HCT116 (cell line): ENCODE measurements at regions not wholly inside any gene's neighbourhood (a gene's known extent, or its start where the extent isn't known, plus 50 kb on each side); places are given as distances from the start of the nearest gene placed in this dataset.

ENCODE experiments used
- ATAC-seq: fragments of 200-7000 bp; cut with Tn5 transposase; 2 replicates; pipeline ENCODE4 v1.9.1; 2020; ENCODE audit warnings: mild to moderate bottlenecking, moderate library complexity
- BruUV-seq: library from RNA; stranded (reverse); fragments of 400-500 nt; replicated peaks from 2 replicates; lab custom pipeline; 2021; lab: Mats Ljungman, UMichigan
- CTCF ChIA-PET: fragments of 300-600 bp; sonication (Branson Sonifier 250); formaldehyde crosslinking; loops from one replicate; lab custom pipeline; 2021; ENCODE audit warnings: antibody characterized with exemption; lab: Charles Lee
- POLR2A ChIA-PET: fragments of 300-600, 350-600 bp; sonication (Branson Sonifier 250); formaldehyde crosslinking; loops from one replicate; lab custom pipeline; 2021; ENCODE audit warnings: antibody characterized with exemption; lab: Charles Lee
- RAD21 ChIA-PET, 2 experiments: fragments of 300-600 bp; sonication (Branson Sonifier 250); formaldehyde crosslinking; loops; one replicate each; lab custom pipeline; 2023; ENCODE audit warnings: low total read pairs in 2 of 2; ENCODE audit not compliant: uncharacterized antibody in 2 of 2, unreplicated experiment in 2 of 2, low non-redundant PET in 1 of 2; lab: Charles Lee
- DNase-seq: peaks from one replicate; pipeline ENCODE4 v3.0.0-alpha.2; 2010; ENCODE audit warnings: low read depth, low spot score
- H2AFZ ChIP-seq: fragments of 200-600 bp; shearing (Covaris generic), sonication (generic); 2 replicates; pipeline ENCODE4 v1.6.1; 2017; ENCODE audit warnings: low read depth, mixed run types, mixed read lengths, antibody characterized with exemption, low read length; ENCODE audit not compliant: poor library complexity, severe bottlenecking
- H3K27ac ChIP-seq: 2 replicates; pipeline ENCODE4 v1.5.1; 2012; ENCODE audit warnings: low read depth, low read length
- H3K27me3 ChIP-seq: fragments of 200-600 bp; sonication (generic); 2 replicates; pipeline ENCODE4 v1.6.1; 2016; ENCODE audit warnings: mixed run types, low read length, mixed read lengths; ENCODE audit not compliant: insufficient read depth
- H3K36me3 ChIP-seq, 2 experiments: fragments of 200-500 bp in 1 of 2; fragments of 200-600 bp in 1 of 2; sonication (Bioruptor generic) in 1 of 2; sonication (generic) in 1 of 2; 2 replicates each; pipeline versions ENCODE4 v1.5.1 to v1.6.1; 2014 to 2016; ENCODE audit warnings: low read length in 2 of 2, inconsistent platforms in 1 of 2, mixed read lengths in 1 of 2, mixed run types in 1 of 2; ENCODE audit not compliant: insufficient read depth in 2 of 2, control insufficient read depth in 1 of 2
- H3K4me1 ChIP-seq, 2 experiments: fragments of 200-600 bp in 1 of 2; sonication (generic) in 1 of 2; 2 replicates each; pipeline versions ENCODE4 v1.5.1 to v1.6.1; 2012 to 2017; ENCODE audit warnings: low read length in 2 of 2, inconsistent platforms in 1 of 2, mild to moderate bottlenecking in 1 of 2, mixed read lengths in 1 of 2, mixed run types in 1 of 2, moderate library complexity in 1 of 2; ENCODE audit not compliant: insufficient read depth in 2 of 2, control insufficient read depth in 1 of 2
- H3K4me2 ChIP-seq: fragments of 200-600 bp; sonication (generic); 2 replicates; pipeline ENCODE4 v1.6.1; 2017; ENCODE audit warnings: mixed run types, low read length, mixed read lengths
- H3K4me3 ChIP-seq, 2 experiments: fragments of 200-600 bp in 1 of 2; sonication (generic) in 1 of 2; replicated peaks in 1 of 2; 2 replicates each; pipeline ENCODE4 v1.5.1; 2011 to 2016; ENCODE audit warnings: low read length in 2 of 2, control low read depth in 1 of 2, low read depth in 1 of 2, mild to moderate bottlenecking in 1 of 2, mixed read lengths in 1 of 2, mixed run types in 1 of 2
- H3K79me2 ChIP-seq: fragments of 200-600 bp; sonication (generic); 2 replicates; pipeline ENCODE4 v1.6.1; 2017; ENCODE audit warnings: mild to moderate bottlenecking, mixed run types, low read length, moderate library complexity, mixed read lengths; ENCODE audit not compliant: insufficient read depth
- H3K9ac ChIP-seq: fragments of 200-600 bp; sonication (generic); 2 replicates; pipeline ENCODE4 v1.6.1; 2016; ENCODE audit warnings: low read length, mixed read lengths
- H3K9me2 ChIP-seq: fragments of 200-600 bp; sonication (generic), shearing (Covaris generic); 2 replicates; pipeline ENCODE4 v1.6.1; 2017; ENCODE audit warnings: mixed run types, mild to moderate bottlenecking, moderate library complexity; ENCODE audit not compliant: insufficient read depth
- H3K9me3 ChIP-seq, 2 experiments: fragments of 200-500 bp in 1 of 2; fragments of 200-600 bp in 1 of 2; sonication (Bioruptor generic) in 1 of 2; sonication (generic) in 1 of 2; 2 replicates each; pipeline ENCODE4 v1.6.1; 2014 to 2017; ENCODE audit warnings: low read length in 2 of 2, mixed read lengths in 2 of 2, inconsistent platforms in 1 of 2, low read depth in 1 of 2, mild to moderate bottlenecking in 1 of 2, mixed run types in 1 of 2, moderate library complexity in 1 of 2; ENCODE audit not compliant: control insufficient read depth in 1 of 2, insufficient read depth in 1 of 2
- H4K20me1 ChIP-seq: fragments of 200-600 bp; sonication (generic), shearing (Covaris generic); 2 replicates; pipeline ENCODE4 v1.6.1; 2017; ENCODE audit warnings: mixed run types, mild to moderate bottlenecking, moderate library complexity; ENCODE audit not compliant: insufficient read depth
- ATF3 ChIP-seq: IDR thresholded peaks from 2 replicates; pipeline ENCODE4 v1.6.1; 2012
- CEBPB ChIP-seq: IDR thresholded peaks from 2 replicates; pipeline ENCODE4 v1.6.1; 2012; ENCODE audit warnings: low read depth
- CTCF ChIP-seq, 3 experiments: fragments of 200-600 bp in 1 of 3; sonication (generic) in 1 of 3; IDR thresholded peaks in 2 of 3; conservative IDR thresholded peaks in 1 of 3; 2 replicates each; pipeline ENCODE4 v1.5.1; 2012 to 2017; ENCODE audit warnings: low read depth in 2 of 3, low read length in 2 of 3, antibody characterized with exemption in 1 of 3, borderline replicate concordance in 1 of 3, control low read depth in 1 of 3, mild to moderate bottlenecking in 1 of 3, mixed read lengths in 1 of 3, mixed run types in 1 of 3, moderate library complexity in 1 of 3; ENCODE audit not compliant: insufficient read depth in 1 of 3
- EGR1 ChIP-seq: IDR thresholded peaks from 2 replicates; pipeline ENCODE4 v1.6.1; 2012; ENCODE audit warnings: low read depth
- ELF1 ChIP-seq: IDR thresholded peaks from 2 replicates; pipeline ENCODE4 v1.6.1; 2012; ENCODE audit warnings: low read depth, borderline replicate concordance
- EZH2 ChIP-seq: fragments of 200-600 bp; sonication (generic); IDR thresholded peaks from 2 replicates; pipeline ENCODE4 v1.6.1; 2017; ENCODE audit warnings: antibody characterized with exemption, mixed run types
- EZH2phosphoT487 ChIP-seq: fragments of 200-600 bp; IDR thresholded peaks from 2 replicates; pipeline ENCODE4 v1.6.1; 2018; ENCODE audit warnings: antibody characterized with exemption, borderline replicate concordance
- JUND ChIP-seq: IDR thresholded peaks from 2 replicates; pipeline ENCODE4 v1.6.1; 2012
- MAX ChIP-seq: IDR thresholded peaks from 2 replicates; pipeline ENCODE4 v1.6.1; 2012
- POLR2AphosphoS5 ChIP-seq: IDR thresholded peaks from 2 replicates; pipeline ENCODE4 v1.6.1; 2011; ENCODE audit warnings: mild to moderate bottlenecking, low read depth, low read length, moderate library complexity
- SRF ChIP-seq: IDR thresholded peaks from 2 replicates; pipeline ENCODE4 v1.6.1; 2012; ENCODE audit warnings: low read depth
- ZNF274 ChIP-seq: fragments of 200-500 bp; sonication (Bioruptor generic); IDR thresholded peaks from 2 replicates; pipeline ENCODE4 v1.6.1; 2014; ENCODE audit warnings: mild to moderate bottlenecking, low read depth, low read length, inconsistent platforms
- intact Hi-C: fragments of 100-400 bp; cut with micrococcal nuclease; formaldehyde crosslinking; loops from 2 replicates; pipeline ENCODE4 v1.10.0; 2022
- TF ChIP-seq, protein P1 (sequence below): IDR thresholded peaks from 2 replicates; pipeline ENCODE4 v1.6.1; 2012; ENCODE audit warnings: low read depth

DNA sequence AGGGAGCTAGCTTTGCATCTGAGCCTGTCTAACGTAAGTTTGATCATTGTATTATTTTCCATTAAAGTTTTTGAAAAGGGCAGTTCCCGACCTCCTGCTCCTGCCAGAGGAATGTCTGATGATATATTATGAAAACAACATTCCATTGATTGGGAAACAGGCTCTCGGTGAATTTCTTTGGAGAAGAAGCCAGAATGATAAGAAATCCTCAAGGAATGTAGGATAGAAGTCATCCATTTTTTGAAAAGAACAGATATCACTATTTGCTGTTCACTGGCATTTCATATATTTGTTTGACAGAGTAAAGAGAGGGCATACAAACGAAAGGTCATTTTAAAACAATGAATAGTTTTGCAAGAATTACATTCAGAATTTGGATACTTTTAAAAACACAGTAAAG, 781.0 kb upstream of the HTR2C start:
- BruUV-seq, result no TSS peak
- TF ChIP-seq JUND (no peak), POLR2AphosphoS5 (no peak), EGR1 (no peak), EZH2phosphoT487 (no peak), ATF3 (no peak), EZH2 (no peak), MAX (no peak)
- no peak overlapping the region for H3K9ac ChIP-seq
- no peaks in the 10 kb centered on the region for H3K79me2 ChIP-seq
- intact Hi-C loops, result no loop called here
- no peak for ATAC-seq
- no peaks in the 10 kb centered on the region for H3K4me1 ChIP-seq
- ChIA-PET RAD21 (no interaction called here), CTCF (no interaction called here), POLR2A (no interaction called here)
- no peak overlapping the region for H3K27ac ChIP-seq
- no peaks in the 10 kb centered on the region for H3K36me3 ChIP-seq
- no peak for DNase-seq
- H3K4me2 ChIP-seq, result no peak overlapping the region
- no peak overlapping the region for H3K4me3 ChIP-seq
- H3K27me3 ChIP-seq, result no peaks in the 10 kb centered on the region
- H2AFZ ChIP-seq, result no peak overlapping the region
- no peaks in the 10 kb centered on the region for H3K9me3 ChIP-seq
- no peaks in the 10 kb centered on the region for H4K20me1 ChIP-seq
- no peaks in the 10 kb centered on the region for H3K9me2 ChIP-seq

DNA sequence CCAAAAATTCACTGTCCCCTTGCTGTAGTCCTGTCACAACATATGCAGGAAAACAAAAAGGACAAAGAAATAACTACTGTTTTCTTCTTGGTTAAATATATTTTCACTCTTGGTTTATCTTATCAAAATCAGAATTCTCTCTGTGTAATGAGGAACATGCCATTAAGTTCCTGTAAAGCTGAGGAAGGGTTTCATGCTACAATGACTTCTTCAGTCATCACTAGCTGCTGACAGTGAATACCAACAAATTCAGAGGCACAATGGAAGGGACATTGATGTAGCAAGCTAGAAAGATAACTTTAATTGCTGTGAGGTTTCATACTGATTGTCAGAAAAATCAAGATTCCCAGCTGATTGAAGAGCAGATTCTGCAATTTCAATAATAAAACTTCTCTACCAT, 782.9 kb upstream of the HTR2C start:
- POLR2A ChIA-PET, result no interaction called here
- DNase-seq (no peak), ATAC-seq (no peak)
- Histone ChIP-seq H3K4me1 (no peaks in the 10 kb centered on the region), H3K27ac (no peak overlapping the region), H4K20me1 (no peaks in the 10 kb centered on the region), H3K4me3 (no peak overlapping the region), H3K4me2 (no peak overlapping the region), H3K27me3 (no peaks in the 10 kb centered on the region), H3K9me3 (no peaks in the 10 kb centered on the region), H3K9me2 (no peaks in the 10 kb centered on the region), H3K79me2 (no peaks in the 10 kb centered on the region), H3K9ac (no peak overlapping the region), H3K36me3 (no peaks in the 10 kb centered on the region), H2AFZ (no peak overlapping the region)
- CTCF ChIA-PET, result no interaction called here
- BruUV-seq, result no TSS peak
- intact Hi-C loops, result no loop called here
- TF ChIP-seq JUND (no peak), ELF1 (no peak), ZNF274 (no peak), CTCF (IDR thresholded peaks at IDR 0.05 in 2 of 3, conservative IDR thresholded peaks at IDR 0.05 in 1 of 3; ENCODE audit: borderline replicate concordance in 1 of 3, insufficient read depth in 1 of 3, low read depth in 2 of 3, low read length in 2 of 3) (no peak), CEBPB (no peak), SRF (no peak)
- TF ChIP-seq, protein P1, sequence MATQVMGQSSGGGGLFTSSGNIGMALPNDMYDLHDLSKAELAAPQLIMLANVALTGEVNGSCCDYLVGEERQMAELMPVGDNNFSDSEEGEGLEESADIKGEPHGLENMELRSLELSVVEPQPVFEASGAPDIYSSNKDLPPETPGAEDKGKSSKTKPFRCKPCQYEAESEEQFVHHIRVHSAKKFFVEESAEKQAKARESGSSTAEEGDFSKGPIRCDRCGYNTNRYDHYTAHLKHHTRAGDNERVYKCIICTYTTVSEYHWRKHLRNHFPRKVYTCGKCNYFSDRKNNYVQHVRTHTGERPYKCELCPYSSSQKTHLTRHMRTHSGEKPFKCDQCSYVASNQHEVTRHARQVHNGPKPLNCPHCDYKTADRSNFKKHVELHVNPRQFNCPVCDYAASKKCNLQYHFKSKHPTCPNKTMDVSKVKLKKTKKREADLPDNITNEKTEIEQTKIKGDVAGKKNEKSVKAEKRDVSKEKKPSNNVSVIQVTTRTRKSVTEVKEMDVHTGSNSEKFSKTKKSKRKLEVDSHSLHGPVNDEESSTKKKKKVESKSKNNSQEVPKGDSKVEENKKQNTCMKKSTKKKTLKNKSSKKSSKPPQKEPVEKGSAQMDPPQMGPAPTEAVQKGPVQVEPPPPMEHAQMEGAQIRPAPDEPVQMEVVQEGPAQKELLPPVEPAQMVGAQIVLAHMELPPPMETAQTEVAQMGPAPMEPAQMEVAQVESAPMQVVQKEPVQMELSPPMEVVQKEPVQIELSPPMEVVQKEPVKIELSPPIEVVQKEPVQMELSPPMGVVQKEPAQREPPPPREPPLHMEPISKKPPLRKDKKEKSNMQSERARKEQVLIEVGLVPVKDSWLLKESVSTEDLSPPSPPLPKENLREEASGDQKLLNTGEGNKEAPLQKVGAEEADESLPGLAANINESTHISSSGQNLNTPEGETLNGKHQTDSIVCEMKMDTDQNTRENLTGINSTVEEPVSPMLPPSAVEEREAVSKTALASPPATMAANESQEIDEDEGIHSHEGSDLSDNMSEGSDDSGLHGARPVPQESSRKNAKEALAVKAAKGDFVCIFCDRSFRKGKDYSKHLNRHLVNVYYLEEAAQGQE, result no peak
- RAD21 ChIA-PET, result no interaction called here
